HCT116 (cell line): ENCODE measurements at regions not wholly inside any gene's neighbourhood (a gene's known extent, or its start where the extent isn't known, plus 50 kb on each side); places are given as distances from the start of the nearest gene placed in this dataset.

Experiments used
- EGR1 ChIP-seq: IDR thresholded peaks from 2 replicates; pipeline ENCODE4 v1.6.1; 2012; ENCODE audit warnings: low read depth
- EZH2 ChIP-seq: fragments of 200-600 bp; sonication (generic); IDR thresholded peaks from 2 replicates; pipeline ENCODE4 v1.6.1; 2017; ENCODE audit warnings: antibody characterized with exemption, mixed run types
- EZH2phosphoT487 ChIP-seq: fragments of 200-600 bp; IDR thresholded peaks from 2 replicates; pipeline ENCODE4 v1.6.1; 2018; ENCODE audit warnings: antibody characterized with exemption, borderline replicate concordance
- POLR2A ChIP-seq: IDR thresholded peaks from 2 replicates; pipeline ENCODE4 v1.7.0; 2011; ENCODE audit warnings: borderline replicate concordance; ENCODE audit not compliant: insufficient read depth, insufficient read length; ENCODE audit errors: extremely low read depth
- POLR2AphosphoS5 ChIP-seq: IDR thresholded peaks from 2 replicates; pipeline ENCODE4 v1.6.1; 2011; ENCODE audit warnings: mild to moderate bottlenecking, low read depth, low read length, moderate library complexity
- RAD21 ChIP-seq: IDR thresholded peaks from 2 replicates; pipeline ENCODE4 v1.6.1; 2012; ENCODE audit warnings: low read depth, mild to moderate bottlenecking
- TCF7L2 ChIP-seq: IDR thresholded peaks from 2 replicates; pipeline ENCODE4 v1.7.0; 2011; ENCODE audit warnings: borderline replicate concordance, inconsistent platforms; ENCODE audit not compliant: insufficient read depth, insufficient read length; ENCODE audit errors: extremely low read depth
- ZBTB33 ChIP-seq: IDR thresholded peaks from 2 replicates; pipeline ENCODE4 v1.6.1; 2011; ENCODE audit warnings: mild to moderate bottlenecking, low read length, moderate library complexity; ENCODE audit not compliant: insufficient replicate concordance; ENCODE audit errors: extremely low read depth
- ZFX ChIP-seq: fragments of 450-650 bp; IDR thresholded peaks from 2 replicates; pipeline ENCODE4 v1.6.1; 2017
- ZNF274 ChIP-seq: fragments of 200-500 bp; sonication (Bioruptor generic); IDR thresholded peaks from 2 replicates; pipeline ENCODE4 v1.6.1; 2014; ENCODE audit warnings: mild to moderate bottlenecking, low read depth, low read length, inconsistent platforms
- TF ChIP-seq, protein P1 (sequence below), 3 experiments: fragments of 200-600 bp in 1 of 3; sonication (generic) in 1 of 3; IDR thresholded peaks in 2 of 3; conservative IDR thresholded peaks in 1 of 3; 2 replicates each; pipeline ENCODE4 v1.5.1; 2012 to 2017; ENCODE audit warnings: low read depth in 2 of 3, low read length in 2 of 3, antibody characterized with exemption in 1 of 3, borderline replicate concordance in 1 of 3, control low read depth in 1 of 3, mild to moderate bottlenecking in 1 of 3, mixed read lengths in 1 of 3, mixed run types in 1 of 3, moderate library complexity in 1 of 3; ENCODE audit not compliant: insufficient read depth in 1 of 3

- TF ChIP-seq TCF7L2 (no peak), EGR1 (no peak), EZH2 (no peak), POLR2A (no peak), POLR2AphosphoS5 (no peak), RAD21 (no peak), ZFX (no peak), EZH2phosphoT487 (no peak), ZNF274 (no peak), ZBTB33 (no peak)
- TF ChIP-seq, protein P1, sequence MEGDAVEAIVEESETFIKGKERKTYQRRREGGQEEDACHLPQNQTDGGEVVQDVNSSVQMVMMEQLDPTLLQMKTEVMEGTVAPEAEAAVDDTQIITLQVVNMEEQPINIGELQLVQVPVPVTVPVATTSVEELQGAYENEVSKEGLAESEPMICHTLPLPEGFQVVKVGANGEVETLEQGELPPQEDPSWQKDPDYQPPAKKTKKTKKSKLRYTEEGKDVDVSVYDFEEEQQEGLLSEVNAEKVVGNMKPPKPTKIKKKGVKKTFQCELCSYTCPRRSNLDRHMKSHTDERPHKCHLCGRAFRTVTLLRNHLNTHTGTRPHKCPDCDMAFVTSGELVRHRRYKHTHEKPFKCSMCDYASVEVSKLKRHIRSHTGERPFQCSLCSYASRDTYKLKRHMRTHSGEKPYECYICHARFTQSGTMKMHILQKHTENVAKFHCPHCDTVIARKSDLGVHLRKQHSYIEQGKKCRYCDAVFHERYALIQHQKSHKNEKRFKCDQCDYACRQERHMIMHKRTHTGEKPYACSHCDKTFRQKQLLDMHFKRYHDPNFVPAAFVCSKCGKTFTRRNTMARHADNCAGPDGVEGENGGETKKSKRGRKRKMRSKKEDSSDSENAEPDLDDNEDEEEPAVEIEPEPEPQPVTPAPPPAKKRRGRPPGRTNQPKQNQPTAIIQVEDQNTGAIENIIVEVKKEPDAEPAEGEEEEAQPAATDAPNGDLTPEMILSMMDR (IDR thresholded peaks at IDR 0.05 in 2 of 3, conservative IDR thresholded peaks at IDR 0.05 in 1 of 3; ENCODE audit: borderline replicate concordance in 1 of 3, insufficient read depth in 1 of 3, low read depth in 2 of 3, low read length in 2 of 3) = no peak
Observed at GRCh38 chr2:167332358-167332757, 444.1 kb downstream of the XIRP2 start.
